Breast epithelium (tissue), 3 donors: ENCODE measurements at regions not wholly inside any gene's neighbourhood (a gene's known extent, or its start where the extent isn't known, plus 50 kb on each side); places are given as distances from the start of the nearest gene placed in this dataset.

Experiments
- CTCF ChIP-seq, 3 donors: fragments of 450-650 bp; IDR thresholded peaks; one replicate each; pipeline ENCODE4 v1.5.1; 2016 to 2017; ENCODE audit warnings: antibody characterized with exemption in 3 of 3, mild to moderate bottlenecking in 3 of 3, moderate library complexity in 3 of 3
- POLR2A ChIP-seq: fragments of 450-650 bp; IDR thresholded peaks from one replicate; pipeline ENCODE4 v1.6.1; 2016; ENCODE audit warnings: antibody characterized with exemption, mild to moderate bottlenecking, moderate library complexity

- TF ChIP-seq CTCF (IDR thresholded peaks at IDR 0.05), result no peak
- no peak for TF ChIP-seq POLR2A
Observed at GRCh38 chr5:168006456-168007130, 284.9 kb upstream of the WWC1 start.
